ENCODE measurements at regions not wholly inside any gene's neighbourhood (a gene's known extent, or its start where the extent isn't known, plus 50 kb on each side); places are given as distances from the start of the nearest gene placed in this dataset.

DNA sequence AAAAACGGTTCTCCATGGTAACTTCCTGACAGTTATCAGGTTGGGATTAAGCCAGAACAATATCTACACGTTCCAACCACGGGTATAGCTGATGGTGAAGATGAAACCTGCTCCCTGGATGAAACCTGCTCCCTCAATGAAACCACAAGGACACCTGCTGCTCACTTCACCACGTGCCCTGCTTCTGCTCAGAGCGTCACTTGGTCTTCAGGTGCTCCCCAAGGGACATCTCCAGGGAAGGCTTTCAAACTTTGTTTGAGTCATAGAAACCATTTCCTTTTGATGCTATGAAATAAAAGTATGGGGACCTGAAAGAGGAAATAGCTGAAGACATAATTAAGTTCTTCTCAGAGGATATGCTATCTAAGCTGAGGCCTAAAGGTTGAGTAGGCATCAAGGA, 242.4 kb downstream of the MED10 start:
- TF ChIP-seq, protein P1, sequence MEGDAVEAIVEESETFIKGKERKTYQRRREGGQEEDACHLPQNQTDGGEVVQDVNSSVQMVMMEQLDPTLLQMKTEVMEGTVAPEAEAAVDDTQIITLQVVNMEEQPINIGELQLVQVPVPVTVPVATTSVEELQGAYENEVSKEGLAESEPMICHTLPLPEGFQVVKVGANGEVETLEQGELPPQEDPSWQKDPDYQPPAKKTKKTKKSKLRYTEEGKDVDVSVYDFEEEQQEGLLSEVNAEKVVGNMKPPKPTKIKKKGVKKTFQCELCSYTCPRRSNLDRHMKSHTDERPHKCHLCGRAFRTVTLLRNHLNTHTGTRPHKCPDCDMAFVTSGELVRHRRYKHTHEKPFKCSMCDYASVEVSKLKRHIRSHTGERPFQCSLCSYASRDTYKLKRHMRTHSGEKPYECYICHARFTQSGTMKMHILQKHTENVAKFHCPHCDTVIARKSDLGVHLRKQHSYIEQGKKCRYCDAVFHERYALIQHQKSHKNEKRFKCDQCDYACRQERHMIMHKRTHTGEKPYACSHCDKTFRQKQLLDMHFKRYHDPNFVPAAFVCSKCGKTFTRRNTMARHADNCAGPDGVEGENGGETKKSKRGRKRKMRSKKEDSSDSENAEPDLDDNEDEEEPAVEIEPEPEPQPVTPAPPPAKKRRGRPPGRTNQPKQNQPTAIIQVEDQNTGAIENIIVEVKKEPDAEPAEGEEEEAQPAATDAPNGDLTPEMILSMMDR (conservative IDR thresholded peaks at IDR 0.05): no peak
- Mint-ChIP-seq H3K36me3 (no peaks in the 10 kb centered on the region), H3K9me3 (no peaks in the 10 kb centered on the region), H3K27me3 (peaks cover 3% of the 10 kb centered on the region), H3K27ac (no peak overlapping the region), H3K4me3 (no peak overlapping the region), H3K4me1 (ENCODE audit: unreplicated experiment) (no peaks in the 10 kb centered on the region)
- no peak for DNase-seq (ENCODE audit: extremely low spot score, unreplicated experiment)

- H3K27ac Mint-ChIP-seq: no peak overlapping the region
- DNase-seq (ENCODE audit: extremely low spot score, unreplicated experiment): no peak
- H3K36me3 Mint-ChIP-seq: no peaks in the 10 kb centered on the region
- H3K27me3 Mint-ChIP-seq: peaks cover 5% of the 10 kb centered on the region
- H3K4me3 Mint-ChIP-seq: no peak overlapping the region
- H3K9me3 Mint-ChIP-seq: peaks cover 4% of the 10 kb centered on the region
- no peaks in the 10 kb centered on the region for H3K4me1 Mint-ChIP-seq (ENCODE audit: unreplicated experiment)
- TF ChIP-seq, protein P1 (conservative IDR thresholded peaks at IDR 0.05): no peak
Measured at GRCh38 chr5:6134281-6134680, 244.1 kb downstream of the MED10 start.

DNA sequence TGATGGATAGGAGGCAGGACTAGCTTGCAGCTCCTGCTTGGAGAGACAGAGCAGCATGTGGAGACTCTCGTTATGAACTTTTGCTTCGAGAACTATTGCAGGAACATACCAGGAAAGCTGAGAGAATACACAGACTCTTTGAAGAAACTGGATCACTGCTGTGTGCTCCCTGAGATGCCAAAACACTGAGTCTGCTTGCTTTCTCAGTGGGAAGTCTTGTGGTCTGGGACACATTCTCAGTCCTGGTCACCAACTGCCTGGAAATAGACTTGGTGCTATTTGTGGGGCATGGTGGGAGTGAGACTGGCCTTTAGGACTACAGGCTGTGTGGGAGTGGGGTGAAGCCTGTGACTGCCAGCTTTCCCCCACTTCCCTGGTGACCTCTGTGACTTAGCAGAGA, 252.6 kb downstream of the MED10 start:
- Mint-ChIP-seq H3K27ac (no peak overlapping the region), H3K9me3 (peaks cover 19% of the 10 kb centered on the region), H3K36me3 (no peaks in the 10 kb centered on the region), H3K4me3 (no peak overlapping the region), H3K4me1 (ENCODE audit: unreplicated experiment) (no peaks in the 10 kb centered on the region), H3K27me3 (peaks cover 6% of the 10 kb centered on the region)
- no peak for DNase-seq (ENCODE audit: extremely low spot score, unreplicated experiment)
- TF ChIP-seq, protein P1 (conservative IDR thresholded peaks at IDR 0.05): no peak

DNA sequence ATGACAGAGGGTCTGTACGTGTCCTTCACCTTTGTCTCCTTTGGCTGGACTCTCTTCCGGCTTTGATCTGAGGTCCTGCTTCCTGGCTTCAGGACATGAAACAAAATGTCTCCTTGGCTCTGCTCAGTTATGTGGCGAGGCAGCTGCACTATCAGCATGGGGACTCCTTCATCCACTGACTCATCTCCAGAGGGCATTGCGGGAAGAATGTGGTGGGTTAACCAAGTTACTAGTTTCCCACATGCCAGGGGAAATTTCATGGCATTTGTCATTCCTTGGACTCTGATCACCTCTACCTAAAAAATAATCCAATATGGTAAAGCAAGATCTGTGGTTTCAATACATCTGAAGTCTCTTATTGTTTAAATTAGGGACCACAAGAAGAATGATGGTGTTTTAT, 259.7 kb downstream of the MED10 start:
- no peak overlapping the region for H3K27ac Mint-ChIP-seq
- no peak for DNase-seq (ENCODE audit: extremely low spot score, unreplicated experiment)
- H3K36me3 Mint-ChIP-seq: no peaks in the 10 kb centered on the region

DNA sequence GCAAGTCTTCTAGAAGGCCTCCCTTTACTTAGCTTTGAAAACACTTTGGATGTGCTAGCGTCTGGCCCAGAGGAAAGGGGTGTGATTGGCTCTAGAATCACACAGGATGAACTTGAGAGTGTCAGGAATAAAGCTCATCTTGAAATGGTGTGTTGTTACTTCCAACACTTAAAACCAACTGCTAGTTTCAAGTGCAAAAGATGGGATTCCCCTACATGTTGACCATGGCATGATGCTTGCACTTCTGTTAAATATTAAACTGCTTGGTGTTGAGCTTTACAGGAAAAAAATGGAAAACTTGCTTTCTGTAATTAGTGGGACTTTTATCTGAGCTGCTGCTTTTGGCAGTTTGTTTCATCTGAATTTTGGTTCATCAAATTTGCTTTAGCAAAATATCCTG, 261.1 kb downstream of the MED10 start:
- Mint-ChIP-seq H3K27me3 (peaks cover 3% of the 10 kb centered on the region), H3K4me1 (ENCODE audit: unreplicated experiment) (no peaks in the 10 kb centered on the region), H3K27ac (no peak overlapping the region), H3K4me3 (no peak overlapping the region), H3K9me3 (no peaks in the 10 kb centered on the region), H3K36me3 (no peaks in the 10 kb centered on the region)
- TF ChIP-seq, protein P1 (conservative IDR thresholded peaks at IDR 0.05): no peak
- DNase-seq (ENCODE audit: extremely low spot score, unreplicated experiment): no peak

More for the DNA sequence above, 259.7 kb downstream of the MED10 start:
- Mint-ChIP-seq H3K27me3 (peaks cover 3% of the 10 kb centered on the region), H3K4me1 (ENCODE audit: unreplicated experiment) (no peaks in the 10 kb centered on the region), H3K9me3 (no peaks in the 10 kb centered on the region), H3K4me3 (no peak overlapping the region)
- TF ChIP-seq, protein P1 (conservative IDR thresholded peaks at IDR 0.05): no peak

DNA sequence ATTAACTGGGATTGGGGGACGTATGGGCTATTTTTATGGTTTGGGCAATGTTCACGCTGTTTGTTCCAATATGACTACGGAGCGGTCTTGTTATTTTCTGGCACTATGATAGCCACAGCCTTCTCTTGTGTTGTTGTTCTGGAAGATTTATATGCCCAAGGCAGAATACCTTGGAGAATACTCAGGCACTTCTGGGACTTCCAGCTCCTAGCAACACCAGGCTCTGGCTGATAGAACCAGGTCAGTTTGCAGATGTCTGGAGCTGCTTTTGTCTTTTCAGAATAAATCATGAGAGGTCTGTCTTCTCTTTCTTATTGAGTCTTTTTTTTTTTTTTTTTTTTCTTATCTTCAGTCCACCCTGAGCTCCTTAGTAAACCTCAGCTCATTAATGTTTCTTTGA, 262.5 kb downstream of the MED10 start:
- Mint-ChIP-seq H3K27me3 (peaks cover 3% of the 10 kb centered on the region), H3K4me1 (ENCODE audit: unreplicated experiment) (no peaks in the 10 kb centered on the region), H3K9me3 (no peaks in the 10 kb centered on the region), H3K4me3 (no peak overlapping the region), H3K36me3 (no peaks in the 10 kb centered on the region), H3K27ac (no peak overlapping the region)
- TF ChIP-seq, protein P1 (conservative IDR thresholded peaks at IDR 0.05): no peak
- no peak for DNase-seq (ENCODE audit: extremely low spot score, unreplicated experiment)
